GM20431 (cell line): ENCODE measurements at regions not wholly inside any gene's neighbourhood (a gene's known extent, or its start where the extent isn't known, plus 50 kb on each side); places are given as distances from the start of the nearest gene placed in this dataset.
"Not testable (repeated sequence)": the region's sequence is repeated elsewhere in the genome, so short reads cannot be mapped to it uniquely, and the experiment has no call there.

Source experiments
- in situ Hi-C: fragments of 300-500 bp; cut with MseI, MboI; formaldehyde crosslinking; loops from one replicate; pipeline ENCODE4 v1.15.0; 2020; ENCODE audit warnings: low sequenced_read_pairs; ENCODE audit not compliant: unreplicated experiment

DNA sequence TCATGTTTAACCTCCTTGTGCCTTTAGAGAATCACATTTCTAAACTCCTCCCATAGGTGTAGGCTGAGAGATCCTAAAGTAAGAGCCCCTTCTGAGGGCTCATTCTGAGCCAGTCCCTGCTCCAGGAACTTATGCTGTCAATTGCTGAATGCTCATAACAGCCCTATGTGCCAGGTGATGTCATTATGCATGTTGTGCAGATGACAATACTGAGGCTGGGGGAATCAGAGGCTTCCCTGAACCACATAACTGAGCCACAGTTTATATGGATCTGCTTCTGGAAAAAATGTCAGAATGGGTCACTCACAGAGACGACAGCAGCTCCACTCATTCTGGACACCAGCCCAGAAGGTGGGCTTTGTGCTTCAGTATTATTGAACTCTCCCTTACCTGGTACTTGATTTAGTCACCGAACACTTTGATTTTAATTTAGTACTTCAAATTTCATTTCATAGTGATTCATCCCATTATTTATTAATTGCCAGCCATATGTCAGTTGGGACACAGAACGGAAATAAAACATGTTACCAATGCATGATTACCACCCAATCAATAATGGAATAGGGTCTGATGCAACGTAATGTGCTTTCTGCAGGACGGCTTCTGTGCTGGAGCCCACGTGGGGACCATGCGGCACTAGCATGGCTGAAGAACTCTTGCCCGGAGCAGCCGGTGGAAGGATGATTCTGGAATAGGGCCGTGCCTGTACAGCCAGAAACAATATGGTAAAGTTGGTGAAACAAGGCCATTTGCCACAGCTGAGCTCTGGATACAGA is 406.3 kb downstream of the IRX1 start:
- in situ Hi-C loops: no loop called here

DNA sequence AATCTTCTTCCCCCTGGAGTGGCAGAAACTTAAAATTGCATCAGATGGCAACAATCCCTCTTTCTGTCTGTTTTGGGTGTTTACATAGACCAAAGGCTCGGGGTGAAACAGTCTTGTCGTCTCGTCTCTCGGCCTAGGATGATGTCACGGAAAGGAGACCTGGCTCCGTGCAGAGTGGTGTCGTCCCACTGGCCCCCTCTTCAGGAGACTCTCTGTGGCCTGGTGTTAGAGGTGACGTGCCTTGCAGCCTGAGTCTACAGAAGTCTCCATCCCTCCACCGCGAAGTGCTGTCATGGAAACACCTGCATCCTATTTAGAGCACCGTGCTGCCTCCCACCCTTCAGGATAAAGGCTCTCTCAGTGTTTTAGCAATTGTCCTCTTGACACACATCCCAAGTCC is 409.7 kb downstream of the IRX1 start:
- in situ Hi-C loops: no loop called here

DNA sequence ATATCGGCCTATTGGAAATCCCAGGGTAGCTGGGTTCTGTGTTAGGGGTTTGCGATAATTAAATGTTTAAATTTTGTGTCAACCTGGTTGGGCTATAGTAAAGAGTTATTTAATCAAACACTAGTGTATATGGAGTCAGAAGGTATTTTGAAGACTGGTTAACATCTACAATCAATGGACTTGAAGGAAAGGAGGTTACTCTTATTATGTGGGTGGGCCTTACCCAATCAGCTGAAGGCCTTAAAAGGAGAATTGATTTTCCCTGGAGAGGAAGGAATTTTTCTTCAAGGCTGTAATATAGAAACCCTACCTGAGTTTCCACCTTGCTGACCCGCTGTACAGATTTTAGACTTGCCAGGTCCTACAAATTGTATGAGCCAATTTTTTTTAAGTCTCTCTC is 411.4 kb downstream of the IRX1 start:
- in situ Hi-C loops: no loop called here

DNA sequence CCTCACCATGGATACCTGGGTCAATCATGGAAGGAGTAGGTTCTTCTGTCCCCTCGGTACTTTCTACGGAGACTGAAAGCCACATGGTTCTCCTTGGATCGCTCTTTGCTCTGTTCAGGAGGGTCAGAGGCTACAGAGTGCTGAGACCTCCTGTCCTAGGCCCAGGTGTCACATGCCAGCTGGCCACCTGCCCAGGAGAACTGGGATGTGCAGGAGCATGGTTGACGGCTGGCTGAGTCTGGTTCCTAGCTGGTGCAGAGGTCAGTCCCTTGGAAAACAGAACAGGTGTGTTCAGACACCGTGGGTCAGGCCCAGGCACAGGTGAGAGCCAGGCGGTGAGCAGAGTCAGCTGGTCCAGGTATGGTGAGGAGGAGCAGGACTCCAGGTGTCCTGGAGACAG is 416.3 kb downstream of the IRX1 start:
- in situ Hi-C loops: no loop called here

DNA sequence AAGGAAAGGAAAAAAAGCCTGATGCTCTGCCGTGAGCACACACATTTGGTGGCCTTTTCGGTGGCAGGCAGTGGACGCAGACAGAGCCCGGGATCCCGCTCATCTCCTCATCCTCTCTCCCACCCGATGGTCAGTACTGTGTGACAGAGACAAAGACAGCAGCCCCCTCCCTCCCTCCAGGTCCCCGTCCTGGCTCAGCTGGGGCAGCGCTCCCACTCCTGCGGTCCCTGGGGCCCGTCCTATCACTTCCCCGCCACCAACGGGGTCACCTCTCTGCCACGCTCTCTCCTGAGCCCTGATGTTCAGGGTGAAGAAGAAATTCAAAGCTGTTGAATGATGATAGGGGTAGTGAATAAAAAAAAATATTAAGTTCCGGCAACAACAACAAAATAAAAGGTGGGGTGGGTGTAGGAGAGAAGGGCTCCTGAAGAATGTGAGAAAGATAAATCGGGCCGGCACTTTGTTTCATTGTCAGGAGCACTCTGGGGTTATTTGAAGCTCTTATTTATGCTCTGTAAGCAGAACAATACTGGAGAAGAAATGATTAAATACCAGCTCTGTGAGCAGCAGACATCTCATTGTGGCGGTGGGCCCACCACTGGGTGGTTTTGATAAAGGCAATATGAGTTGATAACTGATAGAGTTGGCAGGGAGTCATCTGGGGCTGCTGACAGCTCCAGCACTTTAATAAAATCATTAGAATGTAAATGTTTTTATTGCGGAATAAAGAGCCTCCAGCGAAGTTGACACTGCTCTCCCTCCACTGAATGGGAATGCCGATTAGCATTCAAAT is 417.7 kb downstream of the IRX1 start:
- in situ Hi-C loops: no loop called here

DNA sequence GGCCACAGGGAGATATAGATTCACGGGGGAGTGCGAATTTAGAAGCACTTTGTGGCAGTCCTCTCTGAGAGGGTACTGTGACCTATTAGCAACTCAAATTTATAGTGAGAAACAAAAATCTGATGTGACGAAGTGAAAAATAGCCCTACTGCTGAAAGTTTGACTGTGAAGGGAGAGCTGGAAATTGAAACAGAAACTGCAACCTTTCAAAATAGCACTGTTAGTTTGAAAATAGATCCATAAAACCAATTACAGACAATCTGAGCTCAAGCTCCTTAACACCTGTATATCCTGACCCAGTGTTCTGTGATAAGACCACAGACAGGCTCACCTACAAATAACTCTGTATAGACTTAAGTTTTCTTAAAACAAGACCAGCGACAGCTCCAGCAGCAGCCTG is 420.1 kb downstream of the IRX1 start:
- in situ Hi-C loops: no loop called here

DNA sequence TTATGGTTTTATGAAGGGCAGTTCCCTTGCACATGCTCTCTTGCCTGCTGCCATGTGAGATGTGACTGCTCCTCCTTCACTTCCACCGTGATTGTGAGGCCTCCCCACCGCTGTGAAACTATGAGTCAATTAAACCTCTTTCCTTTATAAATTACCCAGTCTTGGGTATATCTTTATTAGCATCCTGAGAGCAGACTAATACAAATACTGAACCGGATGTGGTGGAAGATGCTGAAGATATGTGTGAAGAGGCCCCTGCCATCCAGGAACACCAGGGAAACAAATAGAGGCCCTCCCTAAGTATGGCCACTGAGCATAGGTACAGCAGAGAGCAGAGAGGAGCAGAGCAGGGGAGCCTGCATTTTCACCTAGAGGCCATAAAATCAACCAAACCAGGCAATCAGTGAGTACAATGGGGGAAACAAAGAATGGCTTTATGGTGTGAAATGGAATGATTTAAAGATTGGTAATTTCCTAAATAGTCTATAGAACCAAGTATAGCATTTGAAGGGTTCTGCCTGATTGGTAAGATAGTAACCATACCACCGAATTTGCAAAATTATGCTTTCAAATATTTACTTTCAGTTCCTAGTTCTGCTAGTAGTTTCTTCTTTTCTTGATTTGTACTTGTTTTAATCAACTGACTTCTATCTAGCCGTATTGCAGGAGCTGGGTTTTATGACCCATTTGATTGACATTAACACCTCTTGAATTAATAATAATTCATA is 421.6 kb downstream of the IRX1 start:
- in situ Hi-C loops: no loop called here

DNA sequence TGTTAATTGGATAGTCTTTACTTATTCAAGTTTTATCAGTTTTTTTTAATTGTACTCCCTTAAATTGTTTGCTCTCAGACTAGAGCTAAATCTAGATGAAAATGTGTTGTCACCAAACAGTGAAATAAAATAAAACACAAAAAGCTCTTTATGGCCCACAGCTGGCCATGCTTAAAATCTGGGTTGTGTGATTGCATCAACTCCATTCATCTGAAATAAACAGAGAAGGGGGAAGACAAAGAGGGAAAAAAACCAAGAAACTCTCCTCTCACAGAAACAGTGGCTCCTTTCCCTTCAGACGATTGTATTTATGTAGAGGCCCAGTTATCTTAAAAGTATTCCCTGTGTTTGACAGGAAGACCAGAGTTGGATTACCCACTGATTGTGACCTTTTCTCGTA is 422.4 kb downstream of the IRX1 start:
- in situ Hi-C loops: no loop called here

DNA sequence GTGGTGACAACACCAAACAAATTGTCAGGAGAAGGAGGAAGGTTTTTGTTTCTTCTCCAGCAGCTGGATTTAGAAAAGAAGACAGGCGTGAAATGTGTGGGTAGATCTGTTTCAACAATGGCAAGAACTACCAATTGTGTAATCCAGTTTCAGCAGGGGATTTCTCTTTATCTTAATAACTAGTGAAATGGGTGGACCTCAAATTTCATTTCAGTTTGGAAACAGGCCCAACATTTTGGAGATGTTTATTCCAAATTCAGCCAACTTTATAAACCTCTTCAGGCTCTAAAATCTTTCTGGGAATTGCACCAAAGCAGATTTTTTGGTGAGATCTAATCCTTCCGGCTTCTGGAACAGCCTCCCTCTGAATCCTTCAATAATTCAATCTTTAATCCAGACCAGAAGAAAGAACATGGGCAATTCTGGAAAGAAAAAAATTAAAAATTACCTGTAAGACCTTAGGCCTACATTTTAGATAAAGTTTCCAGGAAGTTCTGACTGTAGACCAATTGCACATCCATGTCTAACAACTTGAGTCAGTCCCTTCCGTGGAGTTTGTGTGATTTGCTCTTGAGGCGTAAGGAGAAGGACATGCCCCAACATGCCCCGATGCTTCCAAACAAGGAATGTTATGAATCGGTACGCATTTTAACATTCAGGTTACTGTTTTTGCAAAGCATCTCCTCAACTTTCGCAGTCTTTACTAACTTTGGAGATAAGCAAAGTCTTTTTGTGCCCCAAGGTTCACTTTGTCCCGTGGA is 423.6 kb downstream of the IRX1 start:
- in situ Hi-C loops: no loop called here

DNA sequence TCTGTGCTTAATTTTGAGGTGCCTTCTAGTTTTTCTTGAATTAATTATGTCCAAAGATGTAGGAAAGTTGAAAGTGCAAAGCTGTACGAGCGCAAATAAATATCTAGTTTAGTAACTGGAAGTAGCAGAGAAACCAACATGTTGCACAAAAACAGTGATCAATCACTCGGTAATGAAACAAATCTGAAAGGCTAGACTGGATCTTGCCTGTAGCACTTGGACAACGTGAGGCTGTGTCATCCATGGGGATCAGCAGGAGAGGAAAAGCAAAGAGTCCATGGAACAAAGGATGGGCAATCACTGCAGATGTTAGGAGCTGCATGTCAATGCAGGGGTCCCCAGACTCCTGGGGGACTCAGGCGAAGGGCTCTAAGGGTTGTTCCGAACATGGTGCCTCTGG is 424.2 kb downstream of the IRX1 start:
- in situ Hi-C loops: no loop called here

DNA sequence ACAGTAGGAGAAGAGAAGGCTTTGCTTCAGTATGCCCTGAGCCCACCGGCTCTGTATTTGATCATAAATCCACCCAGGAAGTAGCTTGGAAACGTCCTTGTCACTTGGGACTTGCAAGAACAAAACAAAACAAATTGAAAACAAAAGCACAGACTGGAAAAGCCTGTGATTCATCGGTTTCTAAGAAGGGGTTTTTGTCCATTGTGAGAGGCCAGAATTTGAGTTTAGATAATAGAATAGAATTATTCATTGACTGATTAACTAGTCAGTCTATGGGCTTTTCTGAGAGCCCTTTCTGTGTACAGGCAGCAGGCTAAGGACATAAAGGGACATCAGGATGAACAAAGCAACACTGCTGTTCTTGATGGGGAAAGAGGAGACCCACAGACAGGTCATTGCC is 424.8 kb downstream of the IRX1 start:
- in situ Hi-C loops: no loop called here

DNA sequence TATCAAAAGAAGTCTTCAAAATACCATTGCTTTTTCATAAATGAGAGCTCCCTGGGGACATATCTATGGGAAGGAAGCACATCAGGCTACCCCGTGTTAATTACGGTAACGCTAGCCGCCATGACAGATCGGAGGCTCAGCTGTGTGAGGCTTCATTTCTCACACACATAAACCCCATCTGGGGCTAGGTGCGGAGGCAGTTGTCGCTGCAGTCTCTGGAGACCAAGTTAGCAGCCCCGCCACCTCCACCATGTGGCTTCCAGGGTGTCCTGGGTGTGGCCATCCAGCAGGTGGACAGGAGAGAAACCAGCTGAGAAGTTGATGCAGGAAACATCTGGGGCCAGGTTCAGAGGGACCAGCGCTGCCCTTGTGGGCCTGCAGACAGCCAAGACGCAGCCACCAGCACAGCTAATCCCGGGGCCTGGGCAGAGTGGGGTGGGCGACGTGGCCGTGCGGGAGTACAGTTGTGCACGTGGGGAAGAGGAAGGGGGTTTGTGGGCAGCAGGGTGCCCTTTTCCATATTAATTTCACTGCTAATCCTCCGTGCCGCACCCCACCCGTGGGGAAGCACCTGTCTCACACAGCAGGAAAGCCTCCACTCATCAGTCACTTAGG is 426.5 kb downstream of the IRX1 start:
- in situ Hi-C loops: no loop called here

DNA sequence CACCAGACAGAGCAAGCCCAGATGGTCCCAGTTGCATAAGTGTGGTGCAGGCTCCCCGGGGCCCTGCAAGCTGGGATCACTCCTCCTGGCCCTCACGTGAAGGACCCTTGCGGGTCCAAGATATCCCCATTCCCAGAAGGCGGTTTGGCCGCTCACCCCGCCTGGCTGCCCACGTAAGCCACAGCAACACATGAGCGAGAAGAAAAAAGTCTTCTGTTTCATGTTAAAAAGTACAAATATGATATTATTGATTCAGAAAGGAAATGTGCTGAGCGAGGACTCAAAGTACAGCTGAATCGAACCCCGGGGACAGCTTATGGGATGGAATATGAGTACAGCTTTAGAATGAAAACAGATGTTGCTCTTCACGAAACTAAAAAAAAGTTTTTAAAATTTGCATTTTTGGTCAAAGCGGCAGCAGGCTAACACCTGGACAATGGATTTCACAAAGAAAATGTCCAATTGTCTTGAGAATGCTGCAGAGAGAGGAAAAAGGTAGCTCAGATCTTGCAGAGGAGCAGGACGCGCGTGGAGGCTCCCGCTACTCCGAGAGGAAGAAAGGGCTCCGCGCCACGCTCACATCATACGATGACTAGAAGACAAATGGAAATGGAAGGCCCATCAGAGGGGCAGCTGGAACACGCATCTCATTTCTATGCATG is 427.6 kb downstream of the IRX1 start:
- in situ Hi-C loops: no loop called here

DNA sequence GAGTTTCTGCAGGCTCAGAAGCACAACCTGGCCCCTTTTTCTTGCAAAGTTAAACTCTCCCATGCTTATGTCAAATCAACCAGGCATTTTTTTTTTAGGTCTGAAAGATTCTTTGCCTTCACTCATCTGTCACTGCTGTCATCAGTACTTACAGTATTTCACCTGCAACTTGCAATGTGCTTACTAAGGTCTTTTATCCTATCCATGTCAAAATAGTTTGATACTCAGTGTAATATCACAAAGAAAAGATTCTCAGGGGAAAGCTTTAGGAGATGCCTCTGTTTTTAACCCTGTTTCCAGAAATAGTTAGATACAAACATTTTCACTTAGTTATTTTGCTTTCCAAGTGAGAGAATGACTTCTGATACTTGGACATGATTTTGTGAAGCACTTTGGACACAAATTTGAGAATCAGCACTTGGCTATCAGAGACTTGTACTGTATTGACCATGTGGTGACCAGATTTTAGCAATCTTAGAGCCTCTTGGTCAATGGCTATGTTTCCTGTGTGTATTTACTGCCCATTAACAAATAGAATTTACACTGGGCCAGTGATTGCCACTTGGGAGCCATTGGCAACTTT is 428.2 kb downstream of the IRX1 start:
- in situ Hi-C loops: no loop called here

DNA sequence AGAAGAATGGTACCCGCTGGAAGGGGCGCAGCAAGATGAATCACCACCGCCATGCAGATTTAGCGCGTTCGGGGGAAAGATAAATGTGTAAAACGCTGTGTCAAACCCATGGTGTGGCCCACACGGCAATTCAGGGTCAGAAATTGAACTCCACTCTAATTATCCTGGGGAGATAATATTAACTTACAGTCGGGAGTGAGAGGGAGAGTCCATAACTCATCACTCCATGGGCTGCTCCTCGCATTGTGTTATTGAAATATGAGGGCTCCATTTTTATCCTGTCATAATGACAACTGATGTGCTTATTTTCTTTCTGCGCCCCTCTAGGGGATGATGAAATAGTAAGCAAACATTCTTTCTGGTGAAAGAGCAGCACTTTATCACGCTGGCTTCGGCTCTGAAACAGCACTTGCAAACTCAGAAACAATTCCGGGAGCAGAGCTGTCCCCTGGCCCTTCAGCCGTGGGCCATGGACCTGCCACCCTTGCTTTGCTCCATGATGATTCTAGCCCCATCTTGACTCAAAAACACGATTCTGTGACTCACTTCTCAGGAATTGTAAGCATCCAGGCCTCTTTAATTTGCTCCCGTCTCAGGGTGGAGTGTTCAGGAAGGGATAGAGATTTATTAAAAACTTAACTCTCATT is 431.6 kb downstream of the IRX1 start:
- in situ Hi-C loops: no loop called here

DNA sequence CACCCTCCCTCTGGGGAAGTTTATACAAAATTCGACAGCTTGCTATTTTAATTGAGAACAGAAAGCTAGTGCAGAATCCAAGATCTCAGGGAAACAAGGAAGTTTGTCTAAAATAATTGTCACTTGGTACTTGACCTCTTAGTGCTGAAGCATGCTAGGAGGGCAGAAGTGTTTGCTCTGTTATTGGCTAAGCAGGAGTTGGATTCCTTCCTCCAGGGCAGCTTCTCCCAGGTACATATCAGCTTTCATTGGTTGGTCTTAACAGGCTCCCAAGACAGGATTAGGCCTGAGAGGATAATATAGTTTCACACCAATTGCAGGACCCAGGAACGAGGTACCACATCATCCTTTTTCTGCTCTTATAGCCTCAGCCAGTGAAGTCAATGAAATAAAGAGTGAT is 432.8 kb downstream of the IRX1 start:
- in situ Hi-C loops: no loop called here

DNA sequence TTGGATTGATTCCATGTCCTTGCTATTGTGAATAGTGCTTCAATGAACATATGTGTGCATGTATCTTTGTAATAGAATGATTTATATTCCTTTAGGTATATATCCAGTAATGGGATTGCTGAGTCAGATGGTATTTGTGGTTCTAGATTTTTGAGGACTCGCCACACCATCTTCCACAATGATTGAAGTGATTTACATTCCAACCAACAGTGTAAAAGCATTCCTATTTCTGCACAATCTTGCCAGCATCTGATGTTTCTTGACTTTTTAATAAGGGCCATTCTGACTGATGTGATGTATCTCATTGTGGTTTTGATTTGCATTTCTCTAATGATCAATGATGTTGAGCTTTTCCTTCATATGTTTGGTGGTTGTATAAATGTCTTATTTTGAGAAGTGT is 437.9 kb downstream of the IRX1 start:
- in situ Hi-C loops: not testable (repeated sequence)

DNA sequence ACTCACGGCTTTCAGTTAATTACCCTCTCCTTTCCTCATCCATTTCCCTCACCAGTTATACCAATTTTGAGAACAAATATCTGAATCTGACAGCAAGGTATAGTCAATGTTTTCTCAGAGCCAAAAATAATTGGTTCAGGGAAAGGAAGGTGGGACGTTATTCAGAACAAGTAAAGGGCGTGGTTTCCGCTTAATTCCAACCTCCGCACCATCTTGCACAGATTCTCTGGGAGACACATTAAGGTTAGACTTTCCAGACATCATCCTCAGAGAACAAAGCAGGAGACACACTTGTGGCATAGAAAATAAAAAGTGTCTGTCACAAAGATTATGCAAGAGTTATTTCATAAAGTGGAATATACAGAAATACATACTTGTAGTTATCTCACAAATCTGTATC is 441.2 kb downstream of the IRX1 start:
- in situ Hi-C loops: no loop called here

DNA sequence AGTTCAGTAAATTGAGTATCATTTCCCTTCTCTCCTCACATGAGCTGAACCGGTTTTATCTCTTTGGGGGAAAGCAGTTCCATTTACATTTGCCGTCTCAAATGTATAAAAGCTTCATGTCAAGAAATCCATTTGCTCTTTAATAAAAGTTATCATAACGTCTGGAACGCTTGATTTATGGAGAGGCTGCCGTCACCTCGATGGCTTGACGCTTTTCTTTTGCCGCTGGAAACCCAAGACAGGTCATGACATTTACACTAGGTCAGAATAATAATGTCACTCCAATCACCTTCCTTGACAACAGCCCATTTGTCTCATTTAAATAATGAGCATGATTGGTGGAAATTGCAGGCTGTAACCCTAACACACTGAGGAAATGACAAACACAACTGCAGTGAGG is 443.4 kb downstream of the IRX1 start:
- in situ Hi-C loops: no loop called here
